Nephron (organoid): ENCODE measurements at regions not wholly inside any gene's neighbourhood (a gene's known extent, or its start where the extent isn't known, plus 50 kb on each side); places are given as distances from the start of the nearest gene placed in this dataset.

Source experiments
- H3K27ac Mint-ChIP-seq, 3 experiments: 2 replicates each; pipeline ENCODE4 v1.8.0; 2020; ENCODE audit warnings: mixed read lengths in 3 of 3, mild to moderate bottlenecking in 2 of 3, moderate library complexity in 1 of 3
- H3K27me3 Mint-ChIP-seq: 2 replicates; pipeline ENCODE4 v1.8.0; 2021; ENCODE audit warnings: low read depth, mild to moderate bottlenecking, moderate library complexity, mixed read lengths
- H3K36me3 Mint-ChIP-seq: 2 replicates; pipeline ENCODE4 v1.8.0; 2020; ENCODE audit warnings: low read depth, mixed read lengths
- H3K4me1 Mint-ChIP-seq: 2 replicates; pipeline ENCODE4 v1.8.0; 2020; ENCODE audit warnings: mixed read lengths
- H3K4me3 Mint-ChIP-seq, 3 experiments: 2 replicates each; pipeline ENCODE4 v1.8.0; 2020; ENCODE audit warnings: mild to moderate bottlenecking in 3 of 3, mixed read lengths in 3 of 3, moderate library complexity in 2 of 3
- H3K9me3 Mint-ChIP-seq: 2 replicates; pipeline ENCODE4 v1.8.0; 2020; ENCODE audit warnings: mixed read lengths
- CTCF ChIP-seq, 3 experiments: fragments of 200-600 bp; sonication (generic); IDR thresholded peaks; one replicate each; pipeline ENCODE4 v1.5.0; 2021; ENCODE audit warnings: antibody characterized with exemption in 3 of 3; ENCODE audit not compliant: unreplicated experiment in 3 of 3

GRCh38 chr20:52614051-52614863, 357.9 kb upstream of the TSHZ2 start:
- Mint-ChIP-seq H3K4me1 (no peaks in the 10 kb centered on the region), H3K9me3 (peaks cover 6% of the 10 kb centered on the region), H3K4me3 (no peak overlapping the region), H3K27ac (no peak overlapping the region), H3K36me3 (no peaks in the 10 kb centered on the region), H3K27me3 (peaks cover 10% of the 10 kb centered on the region)
- TF ChIP-seq CTCF (IDR thresholded peaks at IDR 0.05; ENCODE audit: unreplicated experiment in 3 of 3): no peak

- H3K4me3 Mint-ChIP-seq: no peak overlapping the region
- H3K9me3 Mint-ChIP-seq: peaks cover 6% of the 10 kb centered on the region
- H3K27ac Mint-ChIP-seq: no peak overlapping the region
Observed at GRCh38 chr20:52612046-52612632, 360.0 kb upstream of the TSHZ2 start.

GRCh38 chr20:52610749-52611148, 361.4 kb upstream of the TSHZ2 start:
- no peak for TF ChIP-seq CTCF (IDR thresholded peaks at IDR 0.05; ENCODE audit: unreplicated experiment in 3 of 3)

More at GRCh38 chr20:52612046-52612632, 360.0 kb upstream of the TSHZ2 start:
- Mint-ChIP-seq H3K36me3 (no peaks in the 10 kb centered on the region), H3K27me3 (peaks cover 10% of the 10 kb centered on the region), H3K4me1 (no peaks in the 10 kb centered on the region)
- TF ChIP-seq CTCF (IDR thresholded peaks at IDR 0.05; ENCODE audit: unreplicated experiment in 3 of 3): no peak

GRCh38 chr20:52601295-52601971, 370.7 kb upstream of the TSHZ2 start:
- no peak for TF ChIP-seq CTCF (IDR thresholded peaks at IDR 0.05; ENCODE audit: unreplicated experiment in 3 of 3)
- peaks cover 4% of the 10 kb centered on the region for H3K27me3 Mint-ChIP-seq
- peaks cover 30% of the 10 kb centered on the region for H3K9me3 Mint-ChIP-seq
- H3K4me1 Mint-ChIP-seq: no peaks in the 10 kb centered on the region
- no peak overlapping the region for H3K4me3 Mint-ChIP-seq
- peak overlapping the region in 1 of 3 experiments; percentile 51 for H3K27ac Mint-ChIP-seq
- H3K36me3 Mint-ChIP-seq: peaks cover 15% of the 10 kb centered on the region

More at GRCh38 chr20:52610749-52611148, 361.4 kb upstream of the TSHZ2 start:
- Mint-ChIP-seq H3K27me3 (peaks cover 10% of the 10 kb centered on the region), H3K9me3 (peaks cover 6% of the 10 kb centered on the region), H3K36me3 (no peaks in the 10 kb centered on the region), H3K4me3 (no peak overlapping the region), H3K27ac (no peak overlapping the region), H3K4me1 (no peaks in the 10 kb centered on the region)

- H3K27me3 Mint-ChIP-seq: peaks cover 3% of the 10 kb centered on the region
- no peaks in the 10 kb centered on the region for H3K4me1 Mint-ChIP-seq
- no peak overlapping the region for H3K27ac Mint-ChIP-seq
- H3K9me3 Mint-ChIP-seq: peaks cover 8% of the 10 kb centered on the region
- peaks cover 9% of the 10 kb centered on the region for H3K36me3 Mint-ChIP-seq
- TF ChIP-seq CTCF (IDR thresholded peaks at IDR 0.05; ENCODE audit: unreplicated experiment in 3 of 3): no peak
- no peak overlapping the region for H3K4me3 Mint-ChIP-seq
Observed at GRCh38 chr20:52596256-52596655, 375.9 kb upstream of the TSHZ2 start.
